GM19043 (cell line): ENCODE measurements at regions not wholly inside any gene's neighbourhood (a gene's known extent, or its start where the extent isn't known, plus 50 kb on each side); places are given as distances from the start of the nearest gene placed in this dataset.

Experiments
- ATAC-seq: cut with Tn5 transposase; IDR thresholded peaks from one replicate; pipeline ENCODE4 v1.9.1; 2021; ENCODE audit warnings: low read depth; ENCODE audit not compliant: unreplicated experiment

DNA sequence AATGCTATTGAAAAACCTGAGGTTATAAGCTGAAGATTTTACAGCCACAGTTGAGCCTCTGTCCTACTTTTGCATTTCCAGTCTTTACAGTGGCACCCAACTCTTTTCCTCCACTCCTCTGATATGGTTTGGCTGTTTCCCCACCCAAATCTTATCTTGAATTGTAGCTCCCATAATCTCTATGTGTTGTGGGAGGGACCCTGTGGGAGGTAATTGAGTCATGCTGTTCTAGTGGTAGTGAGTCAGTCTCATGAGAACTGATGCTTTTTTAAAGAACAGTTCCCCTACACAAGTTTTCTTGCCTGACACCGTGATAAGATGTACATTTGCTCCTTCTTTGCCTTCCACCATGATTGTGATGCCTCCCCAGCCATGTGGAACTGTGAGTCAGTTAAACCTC lies 646.1 kb upstream of the SEMA6A start:
- no peak for ATAC-seq

DNA sequence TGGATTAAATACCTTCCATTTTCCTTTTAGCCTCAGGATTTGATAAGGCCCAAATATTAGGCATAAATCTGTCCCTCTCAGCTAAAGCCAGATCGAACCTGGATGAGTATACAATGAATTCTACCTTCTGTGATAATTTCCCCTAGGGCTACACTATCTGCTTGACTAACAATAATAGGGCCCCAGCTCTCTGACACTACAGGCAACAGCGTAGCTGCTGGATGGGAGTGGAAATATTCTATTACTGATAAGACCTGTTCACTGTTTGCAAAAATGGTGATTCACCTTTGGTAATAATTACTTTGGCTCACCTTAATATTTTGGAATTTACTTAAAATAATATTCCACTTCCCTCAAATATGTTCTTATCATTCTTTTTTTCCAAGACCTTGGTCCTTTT lies 644.2 kb upstream of the SEMA6A start:
- ATAC-seq: no peak

DNA sequence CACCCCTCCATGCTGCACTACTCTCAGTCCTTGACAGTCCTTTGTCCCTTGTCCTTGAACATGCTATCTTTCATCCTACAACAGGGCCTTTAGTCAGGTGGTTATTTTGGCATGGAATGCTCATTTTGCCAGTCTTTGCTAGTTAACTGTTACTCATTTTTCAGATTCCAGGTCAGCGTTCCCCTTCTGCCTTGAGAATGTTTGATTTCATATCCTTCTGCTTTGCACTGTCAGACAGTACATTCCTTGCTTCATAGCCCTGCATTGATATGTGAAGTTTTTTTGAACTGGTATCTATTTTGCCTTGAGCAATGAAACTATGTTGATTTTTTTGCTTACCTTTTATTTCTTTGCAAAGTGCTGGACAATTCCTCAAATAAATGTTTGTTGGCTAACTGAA lies 638.2 kb upstream of the SEMA6A start:
- no peak for ATAC-seq

DNA sequence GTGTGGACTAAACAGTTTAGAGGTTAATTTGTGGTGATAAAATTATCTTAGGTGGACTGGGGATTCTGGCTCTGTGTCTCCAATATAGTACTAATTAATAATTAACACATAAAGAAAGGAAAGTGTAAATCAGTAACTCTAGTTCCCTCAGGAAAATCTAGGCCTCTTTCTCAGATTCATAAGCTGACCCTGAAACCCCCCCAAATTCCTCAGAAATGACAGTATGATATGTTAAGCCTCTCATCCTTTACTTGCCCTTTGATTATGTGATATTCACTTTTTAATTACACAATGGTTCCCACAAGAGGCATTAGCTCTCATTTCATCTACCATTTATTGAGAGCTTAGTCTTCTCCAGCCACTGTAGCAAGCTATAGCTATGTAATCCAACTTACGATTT lies 636.2 kb upstream of the SEMA6A start:
- no peak for ATAC-seq

DNA sequence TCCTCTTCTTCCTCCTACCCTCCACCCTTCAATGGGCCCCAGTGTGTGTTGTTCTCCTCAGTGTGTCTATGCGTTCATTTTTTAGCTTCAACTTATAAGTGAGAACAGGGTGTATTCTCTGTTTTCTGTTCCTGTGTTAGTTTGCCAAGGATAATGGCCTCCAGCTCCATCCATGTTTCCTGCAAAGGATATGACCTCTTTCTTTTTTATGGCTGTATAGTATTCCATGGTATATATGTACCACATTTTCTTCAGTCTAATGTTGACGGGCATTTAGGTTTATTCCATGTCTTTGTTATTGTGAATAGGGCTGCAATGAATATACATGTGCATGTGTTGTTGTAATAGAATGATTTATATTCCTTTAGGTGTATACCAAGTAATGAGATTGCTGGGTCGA lies 634.9 kb upstream of the SEMA6A start:
- ATAC-seq: no peak

DNA sequence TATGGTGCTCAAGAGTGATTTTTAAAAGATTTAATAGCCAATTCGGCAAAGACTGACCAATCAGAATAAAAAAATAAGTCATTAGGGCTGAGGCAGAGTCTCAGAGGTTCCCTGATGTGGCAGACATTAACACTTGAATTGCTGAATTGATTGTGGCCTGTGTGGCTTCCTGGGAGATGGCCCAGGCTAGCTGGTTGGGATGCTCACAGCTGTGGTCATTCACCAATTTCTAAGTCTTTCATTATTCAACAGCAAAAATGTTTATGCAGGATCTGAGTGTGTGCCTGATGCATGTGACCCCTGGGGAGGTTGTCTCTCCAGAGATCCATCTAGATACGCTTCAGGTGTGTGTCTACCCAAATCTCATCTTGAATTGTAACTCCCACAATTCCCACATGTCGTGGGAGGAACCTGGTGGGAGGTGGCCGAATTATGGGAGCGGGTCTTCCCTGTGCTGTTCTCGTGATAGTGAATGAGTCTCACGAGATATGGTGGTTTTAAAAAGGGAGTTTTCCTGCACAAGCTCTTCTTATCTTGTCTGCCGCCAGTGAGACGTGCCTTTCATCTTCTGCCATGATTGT lies 632.6 kb upstream of the SEMA6A start:
- ATAC-seq: no peak

DNA sequence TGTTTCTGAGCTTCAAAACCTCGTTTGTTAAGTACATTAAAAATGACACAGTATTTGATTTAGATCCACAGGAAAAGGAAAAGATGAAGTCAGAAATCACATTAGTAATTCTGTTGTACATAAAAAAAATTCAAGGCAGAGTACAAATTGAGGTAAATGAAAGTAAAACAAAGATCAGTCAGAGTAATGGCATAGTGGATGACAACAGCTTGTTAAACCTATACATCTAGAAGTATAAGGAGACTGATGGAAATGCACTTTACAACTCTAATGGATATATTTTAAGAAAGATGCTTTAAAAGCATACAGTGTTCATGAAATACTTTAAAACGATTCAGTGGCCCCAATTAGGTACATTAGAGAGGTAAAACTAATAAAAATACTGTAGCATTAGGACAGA lies 631.3 kb upstream of the SEMA6A start:
- no peak for ATAC-seq

DNA sequence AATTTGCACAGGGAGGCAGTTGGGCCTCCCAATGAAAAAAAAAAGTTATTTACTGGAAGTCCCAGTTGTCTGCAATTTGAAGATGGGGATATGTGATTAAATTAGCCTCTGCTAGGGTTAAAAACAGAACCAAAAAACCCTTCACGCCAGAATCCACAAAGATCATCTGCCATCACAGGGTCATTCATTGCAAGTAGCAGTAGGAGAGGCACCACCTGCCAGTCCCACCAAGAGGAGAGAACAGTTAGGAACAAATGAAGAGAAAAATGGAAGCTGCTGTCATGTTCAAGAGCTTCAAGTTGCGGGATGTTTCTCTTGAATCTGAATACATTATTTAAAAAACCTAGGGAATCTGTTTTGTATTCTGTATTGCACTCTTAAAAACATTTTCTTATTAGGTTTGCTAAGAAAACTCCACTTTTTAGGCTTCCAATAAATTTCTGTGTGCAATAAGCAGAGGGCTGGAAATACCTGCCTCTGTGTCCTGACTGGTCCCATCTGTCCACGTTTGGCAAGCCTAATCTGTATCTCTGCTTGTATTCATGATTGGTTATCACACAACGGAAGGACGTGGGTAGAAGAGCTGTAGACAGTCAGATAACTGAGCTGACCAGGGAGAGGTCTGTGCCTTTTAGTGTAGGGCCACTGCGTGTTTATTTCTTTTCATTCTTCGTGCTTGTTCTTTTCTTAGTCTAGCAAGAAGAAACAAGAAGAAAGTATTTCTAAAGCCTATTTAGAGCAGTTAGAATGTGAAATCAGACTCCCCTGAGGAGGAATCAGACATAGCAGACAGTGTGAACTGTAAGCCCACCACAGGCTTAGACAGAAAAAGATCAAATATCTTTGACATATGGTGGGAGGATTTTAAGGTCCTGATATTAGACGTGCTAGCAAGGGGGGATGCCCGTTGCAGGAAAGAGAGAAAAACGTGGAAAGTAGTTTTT lies 630.6 kb upstream of the SEMA6A start:
- no peak for ATAC-seq

DNA sequence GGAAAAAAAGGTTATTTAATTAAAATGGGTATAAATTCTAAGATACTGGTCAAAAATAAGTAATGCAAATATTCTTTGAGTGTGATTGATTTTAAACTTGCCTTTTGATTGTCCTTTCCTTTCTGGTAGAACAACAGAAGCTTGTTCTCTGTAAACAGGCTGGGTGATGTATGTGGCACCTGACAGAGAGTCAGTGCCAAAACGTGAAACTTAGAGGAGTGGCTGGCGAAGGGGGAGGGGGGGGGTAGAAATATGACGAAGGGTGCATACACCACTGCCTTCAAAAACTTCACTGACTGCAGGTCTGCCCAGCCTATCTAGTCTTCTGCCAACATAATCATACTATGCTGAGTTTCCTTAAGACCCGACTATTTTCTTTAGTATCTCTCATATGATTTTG lies 629.8 kb upstream of the SEMA6A start:
- no peak for ATAC-seq

DNA sequence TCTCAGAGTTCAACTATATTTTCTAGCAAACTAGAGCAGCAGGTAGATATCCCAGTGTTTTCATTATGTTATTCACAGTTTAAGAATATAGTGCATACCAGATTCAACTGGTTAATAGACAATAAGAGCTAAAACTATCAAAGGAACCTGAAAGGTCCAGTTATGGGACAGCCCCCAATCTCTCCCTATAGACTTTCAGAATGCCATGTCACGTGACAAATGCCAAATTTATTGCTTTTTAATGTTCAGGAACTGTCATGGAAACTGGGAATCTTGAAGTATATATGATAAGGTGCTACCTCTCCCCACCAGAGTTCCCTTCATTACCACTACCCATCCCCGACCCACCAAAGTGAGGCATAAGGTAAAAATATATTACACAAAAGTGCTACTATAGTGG lies 629.0 kb upstream of the SEMA6A start:
- ATAC-seq: no peak

DNA sequence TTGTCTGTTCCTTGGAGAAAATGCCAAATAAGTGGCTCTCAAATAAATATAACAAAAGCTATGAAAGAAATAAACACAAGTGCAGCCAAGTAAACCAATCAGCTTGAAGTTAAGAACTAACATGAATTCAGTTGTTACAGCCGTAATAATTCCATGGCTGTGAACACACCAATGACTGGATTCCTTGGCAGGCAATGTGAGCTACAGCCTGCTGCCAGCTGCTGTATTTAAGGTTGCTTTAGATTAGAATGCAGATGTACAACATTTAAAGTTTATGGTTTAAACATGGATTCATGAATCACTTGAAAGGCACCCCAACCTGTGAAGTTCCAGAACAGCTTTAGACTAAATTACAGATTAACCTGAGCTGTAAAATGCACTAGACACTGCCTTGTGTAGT lies 626.4 kb upstream of the SEMA6A start:
- ATAC-seq: no peak

DNA sequence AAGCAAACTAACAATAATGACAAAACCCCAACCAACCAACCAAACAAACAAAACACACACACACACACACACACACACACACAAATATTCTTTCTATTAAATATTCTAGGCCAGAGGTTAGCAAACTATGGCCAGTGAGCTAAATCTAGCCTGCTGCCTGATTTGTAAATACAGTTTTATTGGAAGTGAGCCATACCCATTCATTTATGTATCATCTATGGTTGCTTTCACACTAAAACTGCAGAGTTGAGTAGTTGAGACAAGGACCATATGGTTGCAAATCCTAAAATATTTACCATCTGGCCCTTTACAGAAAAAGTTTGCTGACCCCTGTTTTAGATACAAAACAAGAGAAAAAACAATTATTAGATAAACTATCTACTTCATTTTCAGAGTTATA lies 620.5 kb upstream of the SEMA6A start:
- ATAC-seq: no peak

DNA sequence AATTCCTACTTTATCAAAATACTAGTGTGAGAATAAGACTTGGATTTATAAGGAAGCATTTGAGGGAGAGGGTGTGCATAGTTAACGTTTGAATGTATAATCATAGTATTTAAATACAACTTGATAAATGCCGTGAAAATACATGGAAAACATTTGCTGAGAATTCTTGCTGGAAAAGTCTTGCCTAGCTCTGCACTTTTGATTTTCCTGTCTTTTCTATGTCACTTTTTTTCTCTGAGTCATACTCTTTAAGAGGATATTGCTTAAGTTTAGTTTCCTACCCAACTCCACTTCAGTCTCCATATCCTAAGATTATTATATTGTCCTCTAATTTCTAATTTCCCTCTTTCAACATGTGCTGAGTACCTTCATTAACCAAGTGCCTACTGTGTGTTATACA lies 616.6 kb upstream of the SEMA6A start:
- no peak for ATAC-seq

DNA sequence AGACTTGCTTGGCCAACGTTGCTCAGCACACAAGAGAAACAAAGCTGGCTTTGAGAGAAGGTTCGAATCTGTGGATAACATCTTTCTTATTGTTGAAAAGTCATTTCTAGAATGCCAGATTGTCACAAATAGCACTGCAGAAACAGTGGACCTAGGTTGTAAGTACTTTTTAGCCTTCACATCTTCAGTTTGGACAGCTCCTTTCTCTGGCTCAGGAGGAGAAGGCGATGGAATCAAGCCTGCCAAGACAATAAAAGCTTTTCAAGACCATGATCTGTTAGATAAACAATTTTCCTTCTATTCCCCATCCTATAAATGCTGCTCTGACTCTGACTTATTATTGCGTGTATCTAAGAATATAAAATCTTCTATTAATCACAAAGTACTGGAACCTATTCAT lies 615.2 kb upstream of the SEMA6A start:
- no peak for ATAC-seq

DNA sequence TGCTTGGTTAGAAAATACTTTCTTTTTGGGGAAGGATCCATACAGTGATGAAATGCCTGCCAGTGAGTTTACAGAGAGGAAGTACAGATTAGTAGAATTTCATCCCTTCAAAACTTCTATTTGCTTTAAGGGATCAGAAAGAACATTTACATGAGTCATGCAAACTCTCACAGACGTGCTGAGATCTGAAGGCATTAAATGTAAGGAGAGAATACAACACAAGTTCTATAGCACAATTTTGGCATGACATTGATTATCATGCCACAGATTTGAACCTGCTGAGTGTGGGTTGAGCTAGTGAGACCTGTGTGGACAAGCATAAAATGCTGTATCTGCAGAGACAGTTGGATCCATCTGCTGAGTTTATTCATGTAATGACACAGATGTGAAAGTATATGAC lies 613.6 kb upstream of the SEMA6A start:
- no peak for ATAC-seq

DNA sequence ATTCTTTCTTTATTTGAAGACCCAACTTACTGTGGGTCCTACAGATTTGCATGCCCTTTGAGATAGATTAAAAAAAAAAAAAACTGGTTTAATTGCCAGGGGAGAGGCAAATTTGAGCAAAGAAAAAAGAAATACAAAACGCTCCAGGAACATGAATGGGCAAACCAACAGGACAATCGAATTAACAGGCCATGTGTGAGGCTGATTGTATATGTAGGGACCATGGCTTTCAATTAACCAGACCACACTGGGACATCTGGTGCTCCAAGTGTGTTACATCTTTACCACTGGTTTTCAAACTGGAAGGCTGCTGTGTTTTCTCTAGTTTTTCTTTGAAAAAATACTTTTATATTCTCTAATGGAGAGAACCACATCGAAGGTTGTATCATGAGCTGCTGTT lies 612.1 kb upstream of the SEMA6A start:
- no peak for ATAC-seq

DNA sequence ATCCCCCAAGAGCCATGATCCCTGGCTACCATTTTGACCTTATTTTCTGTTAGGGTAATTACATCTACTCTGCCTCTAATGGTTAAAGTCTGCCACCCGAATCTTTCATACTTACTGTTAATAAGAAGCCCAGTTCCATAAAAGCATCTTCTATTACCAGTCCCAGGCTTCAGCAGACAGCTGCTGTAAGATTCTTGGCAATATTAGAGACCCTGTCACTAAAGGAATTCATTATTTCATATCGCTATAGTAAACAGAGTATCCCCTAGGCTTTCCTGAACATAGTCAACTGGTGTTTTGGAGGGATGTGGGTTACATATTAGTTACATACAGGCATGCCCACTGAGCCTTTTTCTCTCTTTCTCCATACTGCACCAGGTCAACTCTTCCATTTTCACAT lies 608.7 kb upstream of the SEMA6A start:
- no peak for ATAC-seq

DNA sequence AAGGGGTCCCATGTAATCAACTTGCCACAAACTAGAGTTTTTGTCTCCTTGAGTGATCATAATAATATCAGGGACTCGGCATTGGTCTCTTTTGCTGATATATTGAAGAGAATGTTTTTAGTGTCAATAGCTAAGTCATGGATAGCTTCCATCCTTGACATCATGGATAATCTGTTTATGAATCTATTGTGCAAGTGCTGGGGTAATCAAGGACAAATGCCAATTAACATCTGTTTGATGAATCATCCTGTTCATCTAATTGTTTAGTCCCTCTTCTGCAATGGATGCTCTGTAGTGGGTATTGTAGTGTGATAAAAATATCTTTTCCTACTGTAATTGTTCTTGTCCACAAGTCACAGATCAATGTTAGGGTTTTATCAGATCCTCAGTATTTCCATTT lies 607.5 kb upstream of the SEMA6A start:
- ATAC-seq: no peak

DNA sequence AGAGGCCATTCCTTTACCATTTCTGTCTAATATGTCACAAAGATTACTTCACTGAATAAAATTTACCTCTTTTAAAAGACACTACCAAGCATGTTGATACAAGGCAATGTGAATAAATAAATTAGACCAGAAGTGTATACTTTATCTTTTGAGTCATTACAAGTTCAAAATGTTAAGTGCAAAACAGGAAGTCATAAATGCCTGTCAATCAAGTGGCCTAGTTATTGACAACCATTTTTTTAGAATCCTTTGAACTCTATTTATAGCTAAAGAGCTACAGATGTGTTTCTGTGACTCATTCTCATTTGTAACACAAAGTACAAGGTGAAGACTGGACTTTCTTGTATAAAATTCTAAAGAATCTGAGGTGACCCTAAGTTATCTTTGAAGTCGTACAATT lies 602.7 kb upstream of the SEMA6A start:
- no peak for ATAC-seq

DNA sequence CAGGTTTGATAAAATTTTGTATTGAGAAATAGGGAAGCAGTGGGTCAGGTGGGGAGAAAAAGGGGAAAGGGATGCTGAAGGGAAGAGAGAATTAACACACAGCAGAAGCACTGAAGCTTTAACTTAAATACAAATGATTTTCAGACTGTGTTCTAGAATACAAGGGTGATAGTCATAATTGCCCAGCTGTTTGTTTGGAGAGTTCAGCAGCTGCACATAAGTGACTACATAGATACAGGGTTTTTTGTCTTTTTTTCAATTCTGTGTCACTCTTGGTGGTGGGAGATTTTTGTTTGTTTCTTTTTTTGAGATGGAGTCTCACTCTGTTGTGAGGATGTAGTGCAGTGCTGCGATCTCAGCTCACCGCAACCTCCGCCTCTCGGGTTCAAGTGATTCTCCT lies 590.4 kb upstream of the SEMA6A start:
- ATAC-seq: no peak

DNA sequence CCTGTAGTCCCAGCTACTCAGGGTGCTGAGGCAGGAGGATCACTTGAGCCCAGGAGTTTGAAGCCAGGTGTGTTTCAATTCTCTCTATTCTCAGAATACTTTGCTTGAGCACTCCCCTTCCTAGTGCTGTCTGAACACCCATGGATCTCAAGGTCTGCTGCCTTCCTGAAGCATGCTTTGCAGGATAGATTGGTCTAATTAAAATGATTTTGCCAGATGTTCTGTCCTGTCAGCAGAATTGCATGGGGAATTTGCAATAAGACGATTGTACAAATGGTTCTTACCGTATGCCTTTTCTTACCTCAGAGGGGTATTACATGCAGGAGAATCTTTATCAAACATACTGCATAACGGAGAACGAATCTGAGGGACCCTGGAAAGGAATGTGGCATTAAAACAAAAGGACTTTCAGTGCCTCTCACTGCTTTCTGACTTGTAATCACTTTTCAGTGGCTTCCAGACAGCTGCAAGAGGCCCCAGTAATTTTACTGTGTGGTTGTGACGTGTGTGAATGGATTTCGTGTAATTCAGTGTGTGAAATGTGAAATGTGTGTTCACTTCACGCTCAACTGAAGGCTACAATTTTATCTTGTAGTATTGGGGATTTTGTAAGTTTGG lies 587.2 kb upstream of the SEMA6A start:
- no peak for ATAC-seq

DNA sequence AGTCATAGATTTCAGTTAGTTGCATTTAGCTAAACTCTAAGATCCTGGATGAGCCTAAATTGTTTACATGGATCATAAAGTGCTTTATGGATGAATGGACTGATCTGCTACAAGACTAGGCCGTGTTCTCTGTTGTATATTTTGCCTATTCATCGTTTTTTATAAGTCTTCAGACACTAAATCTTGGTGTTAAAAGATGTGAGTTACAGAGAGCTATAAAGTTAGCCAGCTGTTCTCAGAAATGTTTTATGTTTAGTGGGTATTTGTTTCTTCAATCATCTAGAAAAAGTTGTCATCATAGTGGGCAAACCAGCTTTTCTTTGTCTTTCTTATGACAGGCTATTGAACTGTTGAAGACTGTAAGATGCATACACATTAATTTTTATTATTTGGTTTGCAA lies 585.8 kb upstream of the SEMA6A start:
- ATAC-seq: no peak
